Prostate gland (tissue), 2 donors: ENCODE measurements at regions not wholly inside any gene's neighbourhood (a gene's known extent, or its start where the extent isn't known, plus 50 kb on each side); places are given as distances from the start of the nearest gene placed in this dataset.

ENCODE experiments used
- DNase-seq: peaks from one replicate; pipeline ENCODE4 v3.0.0-alpha.2; 2019; ENCODE audit warnings: low spot score
- H3K27ac ChIP-seq, 2 donors: fragments of 200-600 bp; sonication (generic); 2 replicates each; pipeline ENCODE4 v1.5.1; 2017 to 2019
- H3K27me3 ChIP-seq: fragments of 200-600 bp; sonication (generic); replicated peaks from 2 replicates; pipeline ENCODE4 v1.5.1; 2019; ENCODE audit not compliant: insufficient read depth
- H3K36me3 ChIP-seq, 2 donors: fragments of 200-600 bp; sonication (generic); 1 replicate in 1 of 2; 2 replicates in 1 of 2; pipeline versions ENCODE4 v1.5.1 to v1.8.1; 2017 to 2019
- H3K4me1 ChIP-seq: fragments of 200-600 bp; sonication (generic); replicated peaks from 2 replicates; pipeline ENCODE4 v1.5.1; 2019
- H3K4me3 ChIP-seq, 2 donors: fragments of 200-600 bp; sonication (generic); 2 replicates each; pipeline ENCODE4 v1.5.1; 2017 to 2019
- H3K9me3 ChIP-seq: fragments of 200-600 bp; sonication (generic); 2 replicates; pipeline ENCODE4 v1.5.1; 2017
- CTCF ChIP-seq, 4 experiments: fragments of 200-600 bp in 2 of 4; fragments of 450-650 bp in 2 of 4; sonication (generic) in 2 of 4; IDR thresholded peaks; 1 replicate in 3 of 4; 2 replicates in 1 of 4; pipeline ENCODE4 v1.5.1; 2016 to 2019; ENCODE audit warnings: antibody characterized with exemption in 4 of 4, mild to moderate bottlenecking in 2 of 4, moderate library complexity in 2 of 4
- POLR2A ChIP-seq: fragments of 450-650 bp; IDR thresholded peaks from one replicate; pipeline ENCODE4 v1.6.1; 2016; ENCODE audit warnings: antibody characterized with exemption, mild to moderate bottlenecking
- POLR2AphosphoS5 ChIP-seq: sonication (generic); formaldehyde crosslinking; IDR thresholded peaks from one replicate; pipeline ENCODE4 v1.6.1; 2017; ENCODE audit warnings: antibody characterized with exemption
- WGBS: methylation state at CpG from one replicate; pipeline ENCODE4 v1.1.5; 2018; 5-methylcytosine and 5-hydroxymethylcytosine counted together
- intact Hi-C: fragments of 100-400 bp; cut with DNase I; formaldehyde crosslinking; loops from one replicate; pipeline ENCODE4 v1.14.2; 2022

DNA sequence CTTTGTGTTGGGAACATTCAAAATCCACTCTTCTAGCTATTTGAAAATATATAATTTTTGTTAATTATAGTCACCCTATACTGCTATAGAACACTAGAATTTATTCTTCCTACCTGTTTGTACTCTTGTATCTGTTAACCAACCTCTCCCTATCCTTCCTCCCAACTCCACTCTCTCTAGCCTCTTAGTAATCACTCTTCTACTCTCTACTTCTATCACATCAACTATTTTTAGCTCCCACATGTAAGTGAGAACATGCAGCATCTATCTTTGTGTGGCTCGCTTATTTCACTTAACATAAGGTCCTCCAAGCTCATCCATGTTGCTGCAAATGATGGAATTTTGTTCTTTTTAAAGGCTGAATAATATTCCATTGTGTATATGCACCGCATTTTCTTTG is 537.3 kb downstream of the MID1IP1 start:
- Histone ChIP-seq H3K9me3 (no peaks in the 10 kb centered on the region), H3K27me3 (no peaks in the 10 kb centered on the region), H3K36me3 (no peaks in the 10 kb centered on the region), H3K4me3 (no peak overlapping the region), H3K27ac (no peak overlapping the region), H3K4me1 (no peaks in the 10 kb centered on the region)
- WGBS: 100% methylated on average over 2 of the region's 2 CpGs
- intact Hi-C loops: loop anchor here (10.0 kb wide), 1 partner anchor 176 kb away; no protein-coding TSS in a partner anchor
- no peak for DNase-seq
- TF ChIP-seq POLR2AphosphoS5: no peak
- no peak for TF ChIP-seq CTCF (IDR thresholded peaks at IDR 0.05)
- no peak for TF ChIP-seq POLR2A

DNA sequence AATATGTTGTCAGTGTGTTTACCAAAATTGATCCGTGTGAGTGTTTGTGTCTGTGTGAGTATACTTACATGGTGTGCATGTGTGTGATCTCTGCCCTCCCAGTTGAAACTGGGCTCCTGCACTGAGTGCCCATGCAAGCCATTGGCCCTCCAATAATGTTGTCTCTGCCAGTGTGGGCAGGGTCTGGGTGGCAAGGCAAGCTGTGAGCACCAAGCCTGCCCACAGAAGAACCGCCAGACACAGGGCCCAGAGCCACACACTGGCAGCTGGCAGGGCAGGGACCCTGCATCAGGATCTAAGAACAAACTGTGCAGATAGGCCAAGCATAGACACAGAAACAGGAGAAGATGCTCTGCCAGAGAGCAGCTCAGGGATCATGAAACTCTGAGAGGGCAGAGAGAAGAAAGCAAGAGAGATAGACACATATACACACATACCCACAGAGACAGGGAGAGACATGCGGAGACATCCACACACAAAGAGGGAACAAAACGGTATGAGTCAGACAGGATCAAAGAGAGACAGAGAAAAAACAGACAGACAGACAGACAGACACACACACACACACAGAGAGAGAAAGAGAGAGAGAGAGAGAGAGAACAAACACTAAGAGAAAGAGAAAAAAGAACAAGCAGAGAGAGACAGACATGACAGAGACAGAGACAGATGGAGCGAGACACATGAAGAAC is 555.0 kb downstream of the MID1IP1 start:
- intact Hi-C loops: no loop called here
- no peaks in the 10 kb centered on the region for H3K4me1 ChIP-seq
- no peaks in the 10 kb centered on the region for H3K27me3 ChIP-seq
- H3K27ac ChIP-seq: no peak overlapping the region
- DNase-seq: no peak
- no peak overlapping the region for H3K4me3 ChIP-seq
- H3K36me3 ChIP-seq: no peaks in the 10 kb centered on the region
- no peak for TF ChIP-seq POLR2A
- TF ChIP-seq CTCF (IDR thresholded peaks at IDR 0.05): no peak
- TF ChIP-seq POLR2AphosphoS5: no peak
- no peaks in the 10 kb centered on the region for H3K9me3 ChIP-seq
- WGBS: 85% methylated on average over 4 of the region's 5 CpGs

DNA sequence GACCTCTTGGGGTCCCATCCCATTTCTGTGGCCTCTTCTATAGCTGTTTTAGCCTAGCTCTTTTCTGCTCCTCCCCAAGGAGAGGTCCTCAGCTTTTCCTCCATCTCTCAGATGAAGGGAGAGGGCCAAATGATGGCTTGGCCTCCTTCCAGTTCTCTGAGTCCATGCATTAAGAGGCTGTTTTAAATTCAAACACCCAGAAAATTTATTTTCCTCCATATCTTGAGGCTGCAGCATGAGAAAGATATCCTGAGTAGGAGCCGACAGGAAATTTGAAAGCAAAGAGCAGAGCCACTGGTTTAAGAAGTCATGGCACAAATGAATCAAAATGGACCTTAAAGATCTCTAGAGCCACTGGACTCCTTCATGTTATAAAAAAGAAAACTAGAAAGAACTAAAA is 558.8 kb downstream of the MID1IP1 start:
- no peaks in the 10 kb centered on the region for H3K4me1 ChIP-seq
- no peak for DNase-seq
- H3K27me3 ChIP-seq: no peaks in the 10 kb centered on the region
- no peak overlapping the region for H3K4me3 ChIP-seq
- H3K36me3 ChIP-seq: no peaks in the 10 kb centered on the region
- no peak for TF ChIP-seq POLR2A
- TF ChIP-seq POLR2AphosphoS5: no peak
- TF ChIP-seq CTCF (IDR thresholded peaks at IDR 0.05): no peak
- no peak overlapping the region for H3K27ac ChIP-seq
- 76% methylated on average over 1 of the region's 1 CpG for WGBS
- H3K9me3 ChIP-seq: no peaks in the 10 kb centered on the region
- intact Hi-C loops: no loop called here

DNA sequence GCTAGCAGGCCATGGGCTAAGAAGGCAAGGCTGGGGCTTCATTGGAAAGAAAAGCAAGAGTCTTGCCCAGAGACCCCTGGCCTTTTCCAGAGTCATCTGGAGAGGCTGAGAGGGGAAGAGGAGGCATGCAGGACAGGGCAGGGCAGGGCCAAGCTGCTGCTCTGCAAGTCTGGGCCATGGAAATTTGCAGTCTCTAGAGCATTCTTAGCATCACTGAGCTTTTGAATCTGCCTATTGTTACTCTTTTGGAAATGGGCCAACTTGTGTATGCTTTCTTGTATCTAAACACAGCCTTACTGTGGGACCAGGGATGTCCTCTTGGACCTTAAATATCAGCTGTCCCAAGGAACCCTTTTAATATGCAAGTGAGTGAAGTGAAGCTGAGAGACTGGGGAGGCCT is 560.5 kb downstream of the MID1IP1 start:
- no peak overlapping the region for H3K27ac ChIP-seq
- no peak overlapping the region for H3K4me3 ChIP-seq
- intact Hi-C loops: no loop called here
- H3K27me3 ChIP-seq: no peaks in the 10 kb centered on the region
- no peaks in the 10 kb centered on the region for H3K9me3 ChIP-seq
- TF ChIP-seq CTCF (IDR thresholded peaks at IDR 0.05) (no peak), POLR2A (no peak), POLR2AphosphoS5 (no peak)
- H3K36me3 ChIP-seq: no peaks in the 10 kb centered on the region
- DNase-seq: no peak
- H3K4me1 ChIP-seq: no peaks in the 10 kb centered on the region

- H3K4me3 ChIP-seq: no peak overlapping the region
- H3K36me3 ChIP-seq: no peaks in the 10 kb centered on the region
- no peaks in the 10 kb centered on the region for H3K9me3 ChIP-seq
- H3K27ac ChIP-seq: no peak overlapping the region
- intact Hi-C loops: no loop called here
- 85% methylated on average over 5 of the region's 5 CpGs for WGBS
- no peak for DNase-seq
- TF ChIP-seq POLR2A (no peak), POLR2AphosphoS5 (no peak)
- H3K4me1 ChIP-seq: no peaks in the 10 kb centered on the region
- no peaks in the 10 kb centered on the region for H3K27me3 ChIP-seq
Measured at GRCh38 chrX:39367416-39367815, 566.2 kb downstream of the MID1IP1 start.
